ENCODE measurements at regions not wholly inside any gene's neighbourhood (a gene's known extent, or its start where the extent isn't known, plus 50 kb on each side); places are given as distances from the start of the nearest gene placed in this dataset.

DNA sequence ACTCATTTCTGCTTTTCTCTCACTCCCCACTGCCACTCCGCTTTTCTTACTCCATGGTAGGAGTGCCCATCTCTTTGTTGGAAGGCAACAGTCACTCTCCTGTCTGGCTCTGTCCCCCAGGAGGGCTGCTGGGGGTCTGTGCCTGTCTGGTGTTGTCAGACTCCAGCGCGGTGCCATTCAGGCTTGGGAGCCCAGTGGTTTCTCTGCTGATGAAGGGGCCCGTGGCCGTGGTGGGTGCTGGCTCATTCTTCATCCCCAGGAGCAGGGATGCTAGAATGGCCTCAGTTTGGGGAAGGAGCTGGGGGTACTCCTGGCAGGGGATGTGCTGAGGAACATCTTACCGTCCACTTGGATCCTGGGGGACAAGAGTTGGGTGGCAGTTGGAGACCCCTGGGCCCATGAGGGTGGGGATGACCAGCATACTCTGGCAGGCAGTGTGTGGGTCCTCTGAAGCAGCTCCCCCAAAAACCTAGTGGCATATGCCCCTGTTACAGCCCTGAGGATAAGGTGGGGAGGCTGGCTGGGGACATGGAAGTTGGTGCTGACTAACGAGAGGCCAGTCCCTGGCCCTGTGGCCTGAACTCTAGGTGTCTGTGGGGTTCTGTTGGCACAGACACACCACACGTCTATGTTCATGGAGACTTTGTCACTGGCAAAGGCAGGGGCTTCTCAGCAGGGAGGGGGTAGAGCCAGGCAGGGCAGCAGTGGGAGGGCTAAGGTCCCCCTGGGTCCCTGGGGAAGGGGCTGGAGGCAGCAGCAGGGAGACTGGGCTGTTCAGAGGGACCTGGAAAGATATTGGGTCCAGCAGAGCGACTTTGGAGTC, 102.8 kb upstream of the RET start:
- Mint-ChIP-seq H3K4me1 (ENCODE audit: low read depth, unreplicated experiment) (no peaks in the 10 kb centered on the region), H3K36me3 (ENCODE audit: low read depth, unreplicated experiment) (no peaks in the 10 kb centered on the region), H3K9me3 (ENCODE audit: unreplicated experiment) (no peaks in the 10 kb centered on the region), H3K27ac (ENCODE audit: unreplicated experiment) (no peak overlapping the region), H3K27me3 (ENCODE audit: low read depth, unreplicated experiment) (peaks cover 30% of the 10 kb centered on the region), H3K4me3 (ENCODE audit: unreplicated experiment) (no peak overlapping the region)
- no peak overlapping the region for H3K4me3 ChIP-seq (ENCODE audit: insufficient read depth, low read depth, low read length)
- no peak overlapping the region for H3K27ac ChIP-seq (ENCODE audit: low read depth, low read length)
- H3K4me2 ChIP-seq (ENCODE audit: low read length): no peak overlapping the region
- no peak overlapping the region for H3K9ac ChIP-seq (ENCODE audit: low read length)
- no peaks in the 10 kb centered on the region for H4K20me1 ChIP-seq (ENCODE audit: insufficient read depth, low read length)
- H3K36me3 ChIP-seq (ENCODE audit: insufficient read depth, low read length): no peaks in the 10 kb centered on the region
- FAIRE-seq (no peak), DNase-seq (ENCODE audit: low read depth) (no peak)
- H2AFZ ChIP-seq (ENCODE audit: low read depth, low read length): no peak overlapping the region
- H3K9me3 ChIP-seq (ENCODE audit: insufficient read depth, low read depth, low read length): no peaks in the 10 kb centered on the region
- no peak for TF ChIP-seq EZH2 (IDR thresholded peaks at IDR 0.05; ENCODE audit: insufficient read depth, low read length)
- TF ChIP-seq, protein P1, sequence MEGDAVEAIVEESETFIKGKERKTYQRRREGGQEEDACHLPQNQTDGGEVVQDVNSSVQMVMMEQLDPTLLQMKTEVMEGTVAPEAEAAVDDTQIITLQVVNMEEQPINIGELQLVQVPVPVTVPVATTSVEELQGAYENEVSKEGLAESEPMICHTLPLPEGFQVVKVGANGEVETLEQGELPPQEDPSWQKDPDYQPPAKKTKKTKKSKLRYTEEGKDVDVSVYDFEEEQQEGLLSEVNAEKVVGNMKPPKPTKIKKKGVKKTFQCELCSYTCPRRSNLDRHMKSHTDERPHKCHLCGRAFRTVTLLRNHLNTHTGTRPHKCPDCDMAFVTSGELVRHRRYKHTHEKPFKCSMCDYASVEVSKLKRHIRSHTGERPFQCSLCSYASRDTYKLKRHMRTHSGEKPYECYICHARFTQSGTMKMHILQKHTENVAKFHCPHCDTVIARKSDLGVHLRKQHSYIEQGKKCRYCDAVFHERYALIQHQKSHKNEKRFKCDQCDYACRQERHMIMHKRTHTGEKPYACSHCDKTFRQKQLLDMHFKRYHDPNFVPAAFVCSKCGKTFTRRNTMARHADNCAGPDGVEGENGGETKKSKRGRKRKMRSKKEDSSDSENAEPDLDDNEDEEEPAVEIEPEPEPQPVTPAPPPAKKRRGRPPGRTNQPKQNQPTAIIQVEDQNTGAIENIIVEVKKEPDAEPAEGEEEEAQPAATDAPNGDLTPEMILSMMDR (IDR thresholded peaks at IDR 0.05; ENCODE audit: insufficient read depth, low read depth, low read length): no peak
- no peaks in the 10 kb centered on the region for H3K4me1 ChIP-seq (ENCODE audit: insufficient read depth, low read length)
- no peaks in the 10 kb centered on the region for H3K79me2 ChIP-seq (ENCODE audit: insufficient read depth, low read length)
- no peaks in the 10 kb centered on the region for H3K27me3 ChIP-seq (ENCODE audit: insufficient read depth, low read length)

DNA sequence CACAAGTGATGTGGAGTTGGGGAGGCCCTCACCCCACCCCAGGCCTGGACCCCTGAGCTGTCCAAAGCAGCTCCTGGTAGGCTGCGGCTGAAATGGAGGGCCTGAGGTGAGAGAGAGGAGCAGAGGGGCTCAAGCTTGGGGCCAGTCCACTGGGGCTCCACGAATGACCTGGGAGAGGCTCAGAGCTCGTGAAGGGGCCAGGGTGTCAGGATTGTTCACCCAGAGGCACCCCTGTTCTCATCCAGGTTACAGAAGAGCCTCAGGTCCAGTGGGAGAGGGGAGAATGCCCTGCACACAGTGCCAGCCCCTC, 102.2 kb upstream of the RET start:
- Mint-ChIP-seq H3K4me1 (ENCODE audit: low read depth, unreplicated experiment) (no peaks in the 10 kb centered on the region), H3K27ac (ENCODE audit: unreplicated experiment) (no peak overlapping the region), H3K9me3 (ENCODE audit: unreplicated experiment) (no peaks in the 10 kb centered on the region), H3K27me3 (ENCODE audit: low read depth, unreplicated experiment) (peaks cover 35% of the 10 kb centered on the region), H3K36me3 (ENCODE audit: low read depth, unreplicated experiment) (no peaks in the 10 kb centered on the region), H3K4me3 (ENCODE audit: unreplicated experiment) (no peak overlapping the region)
- no peak overlapping the region for H3K4me3 ChIP-seq (ENCODE audit: insufficient read depth, low read depth, low read length)
- TF ChIP-seq, protein P1 (IDR thresholded peaks at IDR 0.05; ENCODE audit: insufficient read depth, low read depth, low read length): no peak
- no peak for TF ChIP-seq EZH2 (IDR thresholded peaks at IDR 0.05; ENCODE audit: insufficient read depth, low read length)
- no peaks in the 10 kb centered on the region for H3K79me2 ChIP-seq (ENCODE audit: insufficient read depth, low read length)
- H2AFZ ChIP-seq (ENCODE audit: low read depth, low read length): no peak overlapping the region
- no peaks in the 10 kb centered on the region for H4K20me1 ChIP-seq (ENCODE audit: insufficient read depth, low read length)
- no peak overlapping the region for H3K27ac ChIP-seq (ENCODE audit: low read depth, low read length)
- H3K9ac ChIP-seq (ENCODE audit: low read length): no peak overlapping the region
- no peak for FAIRE-seq
- no peaks in the 10 kb centered on the region for H3K4me1 ChIP-seq (ENCODE audit: insufficient read depth, low read length)
- H3K27me3 ChIP-seq (ENCODE audit: insufficient read depth, low read length): no peaks in the 10 kb centered on the region
- no peak overlapping the region for H3K4me2 ChIP-seq (ENCODE audit: low read length)
- H3K9me3 ChIP-seq (ENCODE audit: insufficient read depth, low read depth, low read length): no peaks in the 10 kb centered on the region
- H3K36me3 ChIP-seq (ENCODE audit: insufficient read depth, low read length): no peaks in the 10 kb centered on the region
- DNase-seq (ENCODE audit: low read depth): no peak

DNA sequence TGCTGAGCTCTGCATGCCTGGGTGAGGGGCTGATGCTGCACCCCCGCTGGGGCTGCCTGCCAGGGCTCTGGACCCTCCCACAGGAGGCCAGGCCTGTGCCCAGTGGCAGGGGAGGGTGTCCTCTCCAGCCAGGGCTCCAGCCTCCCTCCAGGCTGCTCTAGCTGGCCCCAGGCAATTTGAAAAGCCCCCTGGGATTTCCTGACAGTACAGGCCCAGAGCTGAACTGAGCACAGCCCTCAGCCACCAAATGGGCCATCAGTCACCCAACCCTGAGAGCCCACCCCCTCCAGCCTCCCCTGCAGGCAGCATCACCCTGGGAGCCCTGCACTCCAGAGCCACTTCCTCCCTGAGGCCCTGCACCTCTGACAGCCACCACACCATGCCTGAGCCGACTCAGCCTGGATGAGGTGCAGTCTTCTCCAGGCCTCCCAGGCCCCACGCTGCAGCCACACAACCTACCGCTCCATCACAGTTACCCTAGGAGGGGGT, 101.8 kb upstream of the RET start:
- DNase-seq (ENCODE audit: low read depth) (no peak), FAIRE-seq (no peak)
- Mint-ChIP-seq H3K4me1 (ENCODE audit: low read depth, unreplicated experiment) (no peaks in the 10 kb centered on the region), H3K27me3 (ENCODE audit: low read depth, unreplicated experiment) (peaks cover 38% of the 10 kb centered on the region), H3K27ac (ENCODE audit: unreplicated experiment) (no peak overlapping the region), H3K4me3 (ENCODE audit: unreplicated experiment) (no peak overlapping the region), H3K9me3 (ENCODE audit: unreplicated experiment) (no peaks in the 10 kb centered on the region), H3K36me3 (ENCODE audit: low read depth, unreplicated experiment) (no peaks in the 10 kb centered on the region)
- Histone ChIP-seq H3K4me3 (ENCODE audit: insufficient read depth, low read depth, low read length) (no peak overlapping the region), H3K4me1 (ENCODE audit: insufficient read depth, low read length) (no peaks in the 10 kb centered on the region), H3K27ac (ENCODE audit: low read depth, low read length) (no peak overlapping the region), H3K79me2 (ENCODE audit: insufficient read depth, low read length) (no peaks in the 10 kb centered on the region), H3K27me3 (ENCODE audit: insufficient read depth, low read length) (no peaks in the 10 kb centered on the region), H4K20me1 (ENCODE audit: insufficient read depth, low read length) (no peaks in the 10 kb centered on the region), H3K9me3 (ENCODE audit: insufficient read depth, low read depth, low read length) (no peaks in the 10 kb centered on the region), H3K4me2 (ENCODE audit: low read length) (no peak overlapping the region), H3K9ac (ENCODE audit: low read length) (no peak overlapping the region), H2AFZ (ENCODE audit: low read depth, low read length) (no peak overlapping the region), H3K36me3 (ENCODE audit: insufficient read depth, low read length) (no peaks in the 10 kb centered on the region)
- TF ChIP-seq, protein P1 (IDR thresholded peaks at IDR 0.05; ENCODE audit: insufficient read depth, low read depth, low read length): no peak
- no peak for TF ChIP-seq EZH2 (IDR thresholded peaks at IDR 0.05; ENCODE audit: insufficient read depth, low read length)

Measured in astrocyte (in vitro differentiated cells and primary cell).